Thyroid gland (tissue), 4 donors: ENCODE measurements at regions not wholly inside any gene's neighbourhood (a gene's known extent, or its start where the extent isn't known, plus 50 kb on each side); places are given as distances from the start of the nearest gene placed in this dataset.

ENCODE experiments used
- DNase-seq, 2 donors: peaks; one replicate each; pipeline ENCODE4 v3.0.0-alpha.2; 2019
- H3K27ac ChIP-seq, 3 donors: fragments of 200-600 bp; sonication (generic); 1 replicate in 2 of 3; 2 replicates in 1 of 3; pipeline ENCODE4 v1.5.1; 2016 to 2019; ENCODE audit warnings: mild to moderate bottlenecking in 1 of 3, moderate library complexity in 1 of 3
- H3K27me3 ChIP-seq: fragments of 200-600 bp; sonication (generic); one replicate; pipeline ENCODE4 v1.5.1; 2019
- H3K36me3 ChIP-seq, 2 donors: fragments of 200-600 bp; sonication (generic); one replicate each; pipeline ENCODE4 v1.5.1; 2016 to 2019
- H3K4me1 ChIP-seq, 2 donors: fragments of 200-600 bp; sonication (generic); one replicate each; pipeline ENCODE4 v1.5.1; 2017 to 2019
- H3K4me3 ChIP-seq, 3 donors: fragments of 200-600 bp; sonication (generic); replicated peaks in 1 of 3; 1 replicate in 2 of 3; 2 replicates in 1 of 3; pipeline ENCODE4 v1.5.1; 2016; ENCODE audit warnings: mild to moderate bottlenecking in 1 of 3
- H3K9me3 ChIP-seq: fragments of 200-600 bp; sonication (generic); one replicate; pipeline ENCODE4 v1.5.1; 2017
- CTCF ChIP-seq, 6 experiments: fragments of 200-600 bp in 3 of 6; fragments of 450-650 bp in 3 of 6; sonication (generic) in 3 of 6; IDR thresholded peaks; one replicate each; pipeline ENCODE4 v1.5.1; 2016 to 2019; ENCODE audit warnings: antibody characterized with exemption in 6 of 6, mild to moderate bottlenecking in 2 of 6, inconsistent platforms in 1 of 6, moderate library complexity in 1 of 6
- POLR2A ChIP-seq, 2 donors: fragments of 450-650 bp; IDR thresholded peaks; one replicate each; pipeline ENCODE4 v1.6.1; 2017; ENCODE audit warnings: antibody characterized with exemption in 2 of 2, mild to moderate bottlenecking in 2 of 2, moderate library complexity in 1 of 2
- WGBS, 2 donors: methylation state at CpG; one replicate each; pipeline ENCODE4 v1.1.5; 2017; 5-methylcytosine and 5-hydroxymethylcytosine counted together
- intact Hi-C: fragments of 100-400 bp; cut with DNase I; formaldehyde crosslinking; loops from one replicate; pipeline ENCODE4 v1.15.1; 2023

GRCh38 chr12:126644236-126645020, 1579.2 kb downstream of the AACS start:
- no peaks in the 10 kb centered on the region for H3K4me1 ChIP-seq
- TF ChIP-seq POLR2A (IDR thresholded peaks at IDR 0.05): no peak
- no peak for TF ChIP-seq CTCF (IDR thresholded peaks at IDR 0.05)
- no peak overlapping the region for H3K27ac ChIP-seq
- H3K4me3 ChIP-seq: no peak overlapping the region
- no peaks in the 10 kb centered on the region for H3K9me3 ChIP-seq
- DNase-seq: no peak
- H3K27me3 ChIP-seq: no peaks in the 10 kb centered on the region
- intact Hi-C loops: no loop called here
- H3K36me3 ChIP-seq: no peaks in the 10 kb centered on the region
- 40 to 54% methylated on average over 2 of the region's 2 CpGs for WGBS, 2 donors

- Histone ChIP-seq H3K27me3 (no peaks in the 10 kb centered on the region), H3K9me3 (no peaks in the 10 kb centered on the region), H3K4me1 (no peaks in the 10 kb centered on the region), H3K4me3 (no peak overlapping the region), H3K27ac (no peak overlapping the region), H3K36me3 (no peaks in the 10 kb centered on the region)
- TF ChIP-seq CTCF (IDR thresholded peaks at IDR 0.05) (no peak), POLR2A (IDR thresholded peaks at IDR 0.05) (no peak)
- intact Hi-C loops: no loop called here
- WGBS, 2 donors: 65 to 82% methylated on average over 5 of the region's 5 CpGs
- no peak for DNase-seq
These were observed 1582.8 kb downstream of the AACS start for GRCh38 chr12:126648074-126648473.

DNA sequence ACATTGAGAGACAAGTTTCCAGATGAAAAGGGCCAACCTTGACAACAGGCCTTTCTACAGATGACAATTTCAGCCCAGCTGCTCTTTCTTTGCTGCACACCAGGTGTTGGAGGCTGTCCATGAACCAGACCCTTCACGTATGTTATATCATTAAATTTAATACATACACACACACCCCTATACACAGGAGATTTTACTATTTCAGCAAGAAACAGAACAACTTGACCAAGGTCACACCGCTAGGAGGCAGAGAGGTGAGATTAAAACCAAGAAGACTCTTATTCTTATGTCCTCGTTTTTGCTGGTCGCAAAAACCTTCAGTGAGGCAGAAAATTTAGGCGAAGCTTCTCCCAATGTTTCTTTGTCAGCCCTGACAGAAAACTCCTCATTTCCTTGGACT, 1585.9 kb downstream of the AACS start:
- DNase-seq: no peak
- Histone ChIP-seq H3K4me1 (no peaks in the 10 kb centered on the region), H3K36me3 (no peaks in the 10 kb centered on the region), H3K27me3 (no peaks in the 10 kb centered on the region), H3K27ac (no peak overlapping the region), H3K4me3 (no peak overlapping the region), H3K9me3 (no peaks in the 10 kb centered on the region)
- intact Hi-C loops: no loop called here
- TF ChIP-seq CTCF (IDR thresholded peaks at IDR 0.05): no peak
- TF ChIP-seq POLR2A (IDR thresholded peaks at IDR 0.05): no peak
- 91 to 92% methylated on average over 5 of the region's 5 CpGs for WGBS, 2 donors

- no peak for TF ChIP-seq POLR2A (IDR thresholded peaks at IDR 0.05)
- no peak for TF ChIP-seq CTCF (IDR thresholded peaks at IDR 0.05)
- no peak for DNase-seq
- Histone ChIP-seq H3K27ac (no peak overlapping the region), H3K9me3 (no peaks in the 10 kb centered on the region), H3K4me3 (no peak overlapping the region), H3K4me1 (no peaks in the 10 kb centered on the region), H3K36me3 (no peaks in the 10 kb centered on the region), H3K27me3 (no peaks in the 10 kb centered on the region)
- intact Hi-C loops: no loop called here
- WGBS, 2 donors: 39 to 45% methylated on average over 6 of the region's 6 CpGs
These were observed 1598.3 kb downstream of the AACS start for GRCh38 chr12:126663304-126664094.

- no peaks in the 10 kb centered on the region for H3K27me3 ChIP-seq
- intact Hi-C loops: no loop called here
- no peaks in the 10 kb centered on the region for H3K36me3 ChIP-seq
- H3K4me1 ChIP-seq: no peaks in the 10 kb centered on the region
- no peak for DNase-seq
- H3K9me3 ChIP-seq: no peaks in the 10 kb centered on the region
- no peak overlapping the region for H3K27ac ChIP-seq
- TF ChIP-seq POLR2A (IDR thresholded peaks at IDR 0.05) (no peak), CTCF (IDR thresholded peaks at IDR 0.05) (no peak)
- WGBS, 2 donors: 52 to 69% methylated on average over 4 of the region's 4 CpGs
- no peak overlapping the region for H3K4me3 ChIP-seq
These were observed 1599.6 kb upstream of the TMEM132C start for GRCh38 chr12:126667339-126667738.
